Psoas muscle (tissue), 7 donors: ENCODE measurements at regions not wholly inside any gene's neighbourhood (a gene's known extent, or its start where the extent isn't known, plus 50 kb on each side); places are given as distances from the start of the nearest gene placed in this dataset.
"Not testable (repeated sequence)": the region's sequence is repeated elsewhere in the genome, so short reads cannot be mapped to it uniquely, and the experiment has no call there.

Experiments used
- ATAC-seq, 4 donors: fragments of 200-7000 bp; cut with Tn5 transposase; one replicate each; pipeline ENCODE4 v1.9.1; 2020; ENCODE audit warnings: moderate library complexity in 3 of 4, mild to moderate bottlenecking in 2 of 4
- DNase-seq, 2 donors: peaks; one replicate each; pipeline ENCODE4 v3.0.0-alpha.2; 2020
- H3K27ac ChIP-seq: fragments of 200-600 bp; one replicate; pipeline ENCODE4 v1.8.0; 2022
- H3K27me3 ChIP-seq, 3 donors: fragments of 200-600 bp in 1 of 3; one replicate each; pipeline versions ENCODE4 v1.6.1 to v1.8.0; 2013 to 2022; ENCODE audit warnings: low read length in 2 of 3, mild to moderate bottlenecking in 2 of 3, moderate library complexity in 1 of 3; ENCODE audit not compliant: insufficient read depth in 3 of 3
- H3K36me3 ChIP-seq, 2 donors: fragments of 200-600 bp in 1 of 2; one replicate each; pipeline versions ENCODE4 v1.6.1 to v1.8.0; 2013 to 2022; ENCODE audit warnings: low read depth in 1 of 2, mild to moderate bottlenecking in 1 of 2, moderate library complexity in 1 of 2; ENCODE audit not compliant: insufficient read depth in 1 of 2
- H3K4me1 ChIP-seq: fragments of 200-600 bp; one replicate; pipeline ENCODE4 v1.8.0; 2022
- H3K4me3 ChIP-seq: fragments of 200-600 bp; one replicate; pipeline ENCODE4 v1.8.0; 2022; ENCODE audit warnings: mild to moderate bottlenecking
- H3K9me3 ChIP-seq: fragments of 200-600 bp; one replicate; pipeline ENCODE4 v1.8.0; 2022
- WGBS, 3 donors: extraction: QIAGEN DNeasy Blood & Tissue Kit; methylation state at CpG; one replicate each; pipeline versions ENCODE4 v1.1.6 to v1.1.7; 2013; 5-methylcytosine and 5-hydroxymethylcytosine counted together
- intact Hi-C, 2 donors: fragments of 100-400 bp; cut with DNase I; formaldehyde crosslinking; loops; one replicate each; pipeline versions ENCODE4 v1.11.0 to v1.14.2; 2022
- TF ChIP-seq, protein P1 (sequence below): fragments of 200-600 bp; IDR thresholded peaks from one replicate; pipeline ENCODE4 v1.8.0; 2022; ENCODE audit warnings: antibody characterized with exemption
- donor health status: healthy with polysubstance abuse.
- donor health status: DM: no; HTN: no; CAD: no; lungs with moderate emphysema.
- donor health status: Bipolar disorder and iron deficiency.
- donor health status: healthy.
- donor health status: DM: yes; HTN: yes; CAD: no.
- donor health status: DM: no; HTN: no; CAD: no.
- donor health status: DM: yes; HTN: yes; CAD: no.

DNA sequence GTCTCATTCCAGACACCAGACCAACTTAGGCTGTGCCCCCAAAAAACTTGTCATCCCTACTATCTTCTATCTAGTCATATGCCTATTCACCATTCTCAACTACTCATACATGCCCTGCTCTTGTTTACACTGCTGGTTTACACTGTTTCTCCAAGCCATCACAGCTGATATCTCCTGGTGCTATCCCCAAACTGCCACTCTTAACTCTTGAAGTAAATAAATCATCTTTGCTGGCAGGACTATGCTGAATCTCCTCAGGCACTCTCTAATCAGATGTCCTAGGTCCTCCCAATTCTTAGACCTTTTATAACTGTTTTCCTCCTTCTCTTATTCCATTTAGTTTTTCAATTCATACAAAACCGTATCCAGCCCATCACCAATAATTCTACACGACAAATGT is 81.9 kb downstream of the EBNA1BP2 start:
- ATAC-seq, H3K4me3 ChIP-seq, H3K4me1 ChIP-seq, intact Hi-C loops, H3K27ac ChIP-seq, H3K36me3 ChIP-seq, H3K27me3 ChIP-seq, DNase-seq, H3K9me3 ChIP-seq: not testable (repeated sequence)
- WGBS, 3 donors = 74 to 91% (median 81%) methylated on average over 2 of the region's 2 CpGs

DNA sequence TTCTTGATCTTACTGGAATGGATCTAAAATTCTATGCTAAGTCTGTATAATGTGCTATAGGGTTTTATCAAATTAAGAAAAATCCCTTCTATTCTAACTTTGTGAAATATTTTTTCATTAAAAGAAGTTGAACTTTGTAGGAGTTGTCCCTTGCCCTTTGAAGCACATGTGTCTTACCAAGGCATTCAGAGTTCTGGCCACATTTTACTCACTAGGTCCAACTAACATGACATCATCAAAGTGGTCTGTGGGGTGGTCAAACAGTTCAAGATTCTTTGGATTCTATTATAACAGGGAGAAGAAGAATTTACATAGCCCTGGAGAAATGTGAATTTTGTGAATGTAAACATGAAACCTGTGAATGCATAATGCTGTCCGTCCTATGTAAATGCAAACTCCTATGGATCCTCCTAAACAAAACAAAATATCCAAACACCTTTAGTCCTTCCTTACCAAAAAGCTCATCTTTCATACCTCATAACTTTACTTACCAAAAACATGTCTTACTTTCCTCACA is 88.7 kb downstream of the EBNA1BP2 start:
- Histone ChIP-seq H3K27me3 (no peaks in the 10 kb centered on the region), H3K9me3 (no peaks in the 10 kb centered on the region), H3K4me3 (no peak overlapping the region), H3K36me3 (no peaks in the 10 kb centered on the region), H3K4me1 (no peaks in the 10 kb centered on the region), H3K27ac (no peak overlapping the region)
- TF ChIP-seq, protein P1, sequence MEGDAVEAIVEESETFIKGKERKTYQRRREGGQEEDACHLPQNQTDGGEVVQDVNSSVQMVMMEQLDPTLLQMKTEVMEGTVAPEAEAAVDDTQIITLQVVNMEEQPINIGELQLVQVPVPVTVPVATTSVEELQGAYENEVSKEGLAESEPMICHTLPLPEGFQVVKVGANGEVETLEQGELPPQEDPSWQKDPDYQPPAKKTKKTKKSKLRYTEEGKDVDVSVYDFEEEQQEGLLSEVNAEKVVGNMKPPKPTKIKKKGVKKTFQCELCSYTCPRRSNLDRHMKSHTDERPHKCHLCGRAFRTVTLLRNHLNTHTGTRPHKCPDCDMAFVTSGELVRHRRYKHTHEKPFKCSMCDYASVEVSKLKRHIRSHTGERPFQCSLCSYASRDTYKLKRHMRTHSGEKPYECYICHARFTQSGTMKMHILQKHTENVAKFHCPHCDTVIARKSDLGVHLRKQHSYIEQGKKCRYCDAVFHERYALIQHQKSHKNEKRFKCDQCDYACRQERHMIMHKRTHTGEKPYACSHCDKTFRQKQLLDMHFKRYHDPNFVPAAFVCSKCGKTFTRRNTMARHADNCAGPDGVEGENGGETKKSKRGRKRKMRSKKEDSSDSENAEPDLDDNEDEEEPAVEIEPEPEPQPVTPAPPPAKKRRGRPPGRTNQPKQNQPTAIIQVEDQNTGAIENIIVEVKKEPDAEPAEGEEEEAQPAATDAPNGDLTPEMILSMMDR = no peak
- ATAC-seq = no peak
- intact Hi-C loops = no loop called here
- DNase-seq = no peak
- 93 to 100% (median 96%) methylated on average over 1 of the region's 1 CpG for WGBS, 3 donors

GRCh38 chr1:43082740-43083139 is 89.3 kb downstream of the EBNA1BP2 start:
- no peaks in the 10 kb centered on the region for H3K9me3 ChIP-seq
- DNase-seq (no peak), ATAC-seq (no peak)
- TF ChIP-seq, protein P1 = no peak
- intact Hi-C loops = no loop called here
- H3K27ac ChIP-seq = no peak overlapping the region
- H3K4me3 ChIP-seq = no peak overlapping the region
- 42 to 51% (median 47%) methylated on average over 6 of the region's 6 CpGs for WGBS, 3 donors
- no peaks in the 10 kb centered on the region for H3K36me3 ChIP-seq
- H3K4me1 ChIP-seq = no peaks in the 10 kb centered on the region
- no peaks in the 10 kb centered on the region for H3K27me3 ChIP-seq

DNA sequence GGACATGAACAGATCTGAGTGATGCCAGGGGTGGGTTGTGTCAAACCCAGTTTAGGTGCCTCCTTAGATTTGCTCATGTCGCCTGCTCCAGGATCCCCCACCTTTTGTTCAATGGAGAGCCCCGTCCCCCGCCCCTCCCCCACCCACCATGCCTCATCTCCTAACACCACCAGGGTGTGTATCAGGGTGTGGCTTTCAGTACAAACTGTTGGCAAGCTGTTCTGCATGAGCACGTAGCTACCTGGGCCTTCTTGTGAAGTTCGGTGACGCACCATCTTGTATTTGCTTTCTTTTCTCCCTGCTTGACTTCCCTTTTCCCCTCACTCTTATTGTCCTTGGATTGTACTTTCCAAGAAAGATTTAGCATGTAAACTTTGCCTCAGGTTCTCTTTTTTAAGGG is 94.8 kb downstream of the EBNA1BP2 start:
- TF ChIP-seq, protein P1 = no peak
- WGBS, 3 donors = 71 to 79% (median 71%) methylated on average over 6 of the region's 6 CpGs
- H3K4me3 ChIP-seq = no peak overlapping the region
- H3K36me3 ChIP-seq = no peaks in the 10 kb centered on the region
- no peaks in the 10 kb centered on the region for H3K27me3 ChIP-seq
- no peaks in the 10 kb centered on the region for H3K9me3 ChIP-seq
- no peaks in the 10 kb centered on the region for H3K4me1 ChIP-seq
- DNase-seq (no peak), ATAC-seq (no peak)
- intact Hi-C loops = loop anchor here in 1 of 2 donors (10.0 kb wide), 1 partner anchor 932 kb away; no protein-coding TSS in a partner anchor
- H3K27ac ChIP-seq = no peak overlapping the region

DNA sequence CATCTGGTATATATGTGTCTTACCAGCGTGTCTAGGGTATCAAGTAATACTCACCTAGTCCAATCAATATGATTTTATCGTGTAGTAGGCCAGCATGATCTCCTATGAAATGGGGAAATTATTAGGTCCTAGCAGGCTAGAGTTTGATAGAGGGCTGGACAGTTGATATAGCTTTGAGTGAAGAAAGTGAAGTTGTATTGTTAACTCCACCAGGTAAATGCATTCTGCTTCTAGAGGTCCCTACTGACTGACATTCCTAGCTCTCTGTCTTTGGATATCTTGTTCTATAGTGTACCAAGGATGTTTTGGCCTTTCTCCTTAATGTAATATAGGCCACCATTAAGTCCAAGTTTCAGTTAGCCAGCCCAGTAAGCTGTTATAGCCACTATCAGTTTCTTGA is 97.4 kb downstream of the EBNA1BP2 start:
- H3K4me1 ChIP-seq = no peaks in the 10 kb centered on the region
- H3K27ac ChIP-seq = no peak overlapping the region
- intact Hi-C loops = loop anchor here (5.0 to 10.0 kb wide), 4 partner anchors 162 to 930 kb away; no protein-coding TSS in a partner anchor
- H3K4me3 ChIP-seq = no peak overlapping the region
- DNase-seq (no peak), ATAC-seq (no peak)
- H3K36me3 ChIP-seq = no peaks in the 10 kb centered on the region
- H3K9me3 ChIP-seq = no peaks in the 10 kb centered on the region
- H3K27me3 ChIP-seq = no peaks in the 10 kb centered on the region
- TF ChIP-seq, protein P1 = no peak
- WGBS, 3 donors = 83 to 89% (median 85%) methylated on average over 2 of the region's 2 CpGs
